ENCODE measurements at regions not wholly inside any gene's neighbourhood (a gene's known extent, or its start where the extent isn't known, plus 50 kb on each side); places are given as distances from the start of the nearest gene placed in this dataset.

DNA sequence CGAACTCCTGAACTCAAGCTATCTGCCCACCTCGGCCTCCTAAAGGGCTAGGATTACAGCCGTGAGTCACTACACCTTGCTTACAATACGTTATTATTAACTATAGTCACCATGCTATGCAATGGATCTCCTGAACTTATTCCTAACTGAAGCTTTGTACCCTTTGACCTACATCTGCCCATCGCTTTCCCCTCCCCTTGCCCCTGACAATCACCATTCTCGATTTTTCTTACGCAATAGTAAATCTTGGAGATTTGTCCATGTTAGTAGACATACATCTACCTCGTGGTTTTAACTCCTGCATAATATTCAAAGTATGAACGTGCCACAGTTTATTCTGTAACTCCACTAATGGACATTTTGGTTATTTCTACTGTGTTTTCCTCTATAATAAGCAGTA, 120.6 kb downstream of the NPIPB5 start:
- TF ChIP-seq, protein P1, sequence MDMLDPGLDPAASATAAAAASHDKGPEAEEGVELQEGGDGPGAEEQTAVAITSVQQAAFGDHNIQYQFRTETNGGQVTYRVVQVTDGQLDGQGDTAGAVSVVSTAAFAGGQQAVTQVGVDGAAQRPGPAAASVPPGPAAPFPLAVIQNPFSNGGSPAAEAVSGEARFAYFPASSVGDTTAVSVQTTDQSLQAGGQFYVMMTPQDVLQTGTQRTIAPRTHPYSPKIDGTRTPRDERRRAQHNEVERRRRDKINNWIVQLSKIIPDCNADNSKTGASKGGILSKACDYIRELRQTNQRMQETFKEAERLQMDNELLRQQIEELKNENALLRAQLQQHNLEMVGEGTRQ (IDR thresholded peaks at IDR 0.05; ENCODE audit: borderline replicate concordance, low read depth, low read length), result no peak
- no peak for TF ChIP-seq JUND (IDR thresholded peaks at IDR 0.05)
- TF ChIP-seq TCF12 (IDR thresholded peaks at IDR 0.05), result no peak
- TF ChIP-seq, protein P2, sequence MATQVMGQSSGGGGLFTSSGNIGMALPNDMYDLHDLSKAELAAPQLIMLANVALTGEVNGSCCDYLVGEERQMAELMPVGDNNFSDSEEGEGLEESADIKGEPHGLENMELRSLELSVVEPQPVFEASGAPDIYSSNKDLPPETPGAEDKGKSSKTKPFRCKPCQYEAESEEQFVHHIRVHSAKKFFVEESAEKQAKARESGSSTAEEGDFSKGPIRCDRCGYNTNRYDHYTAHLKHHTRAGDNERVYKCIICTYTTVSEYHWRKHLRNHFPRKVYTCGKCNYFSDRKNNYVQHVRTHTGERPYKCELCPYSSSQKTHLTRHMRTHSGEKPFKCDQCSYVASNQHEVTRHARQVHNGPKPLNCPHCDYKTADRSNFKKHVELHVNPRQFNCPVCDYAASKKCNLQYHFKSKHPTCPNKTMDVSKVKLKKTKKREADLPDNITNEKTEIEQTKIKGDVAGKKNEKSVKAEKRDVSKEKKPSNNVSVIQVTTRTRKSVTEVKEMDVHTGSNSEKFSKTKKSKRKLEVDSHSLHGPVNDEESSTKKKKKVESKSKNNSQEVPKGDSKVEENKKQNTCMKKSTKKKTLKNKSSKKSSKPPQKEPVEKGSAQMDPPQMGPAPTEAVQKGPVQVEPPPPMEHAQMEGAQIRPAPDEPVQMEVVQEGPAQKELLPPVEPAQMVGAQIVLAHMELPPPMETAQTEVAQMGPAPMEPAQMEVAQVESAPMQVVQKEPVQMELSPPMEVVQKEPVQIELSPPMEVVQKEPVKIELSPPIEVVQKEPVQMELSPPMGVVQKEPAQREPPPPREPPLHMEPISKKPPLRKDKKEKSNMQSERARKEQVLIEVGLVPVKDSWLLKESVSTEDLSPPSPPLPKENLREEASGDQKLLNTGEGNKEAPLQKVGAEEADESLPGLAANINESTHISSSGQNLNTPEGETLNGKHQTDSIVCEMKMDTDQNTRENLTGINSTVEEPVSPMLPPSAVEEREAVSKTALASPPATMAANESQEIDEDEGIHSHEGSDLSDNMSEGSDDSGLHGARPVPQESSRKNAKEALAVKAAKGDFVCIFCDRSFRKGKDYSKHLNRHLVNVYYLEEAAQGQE (IDR thresholded peaks at IDR 0.05; ENCODE audit: low read depth, low read length), result no peak
- TF ChIP-seq GATA2 (CRISPR knock-in tag; IDR thresholded peaks at IDR 0.05), result no peak
- TF ChIP-seq, protein P3, sequence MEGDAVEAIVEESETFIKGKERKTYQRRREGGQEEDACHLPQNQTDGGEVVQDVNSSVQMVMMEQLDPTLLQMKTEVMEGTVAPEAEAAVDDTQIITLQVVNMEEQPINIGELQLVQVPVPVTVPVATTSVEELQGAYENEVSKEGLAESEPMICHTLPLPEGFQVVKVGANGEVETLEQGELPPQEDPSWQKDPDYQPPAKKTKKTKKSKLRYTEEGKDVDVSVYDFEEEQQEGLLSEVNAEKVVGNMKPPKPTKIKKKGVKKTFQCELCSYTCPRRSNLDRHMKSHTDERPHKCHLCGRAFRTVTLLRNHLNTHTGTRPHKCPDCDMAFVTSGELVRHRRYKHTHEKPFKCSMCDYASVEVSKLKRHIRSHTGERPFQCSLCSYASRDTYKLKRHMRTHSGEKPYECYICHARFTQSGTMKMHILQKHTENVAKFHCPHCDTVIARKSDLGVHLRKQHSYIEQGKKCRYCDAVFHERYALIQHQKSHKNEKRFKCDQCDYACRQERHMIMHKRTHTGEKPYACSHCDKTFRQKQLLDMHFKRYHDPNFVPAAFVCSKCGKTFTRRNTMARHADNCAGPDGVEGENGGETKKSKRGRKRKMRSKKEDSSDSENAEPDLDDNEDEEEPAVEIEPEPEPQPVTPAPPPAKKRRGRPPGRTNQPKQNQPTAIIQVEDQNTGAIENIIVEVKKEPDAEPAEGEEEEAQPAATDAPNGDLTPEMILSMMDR (IDR thresholded peaks at IDR 0.05), result no peak
- no peak for TF ChIP-seq RAD21 (IDR thresholded peaks at IDR 0.05; ENCODE audit: low read length)
- TF ChIP-seq, protein P4, sequence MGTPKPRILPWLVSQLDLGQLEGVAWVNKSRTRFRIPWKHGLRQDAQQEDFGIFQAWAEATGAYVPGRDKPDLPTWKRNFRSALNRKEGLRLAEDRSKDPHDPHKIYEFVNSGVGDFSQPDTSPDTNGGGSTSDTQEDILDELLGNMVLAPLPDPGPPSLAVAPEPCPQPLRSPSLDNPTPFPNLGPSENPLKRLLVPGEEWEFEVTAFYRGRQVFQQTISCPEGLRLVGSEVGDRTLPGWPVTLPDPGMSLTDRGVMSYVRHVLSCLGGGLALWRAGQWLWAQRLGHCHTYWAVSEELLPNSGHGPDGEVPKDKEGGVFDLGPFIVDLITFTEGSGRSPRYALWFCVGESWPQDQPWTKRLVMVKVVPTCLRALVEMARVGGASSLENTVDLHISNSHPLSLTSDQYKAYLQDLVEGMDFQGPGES (IDR thresholded peaks at IDR 0.05; ENCODE audit: low read depth, low read length), result no peak

Data from SK-N-SH (cell line).